ENCODE measurements at regions not wholly inside any gene's neighbourhood (a gene's known extent, or its start where the extent isn't known, plus 50 kb on each side); places are given as distances from the start of the nearest gene placed in this dataset.

DNA sequence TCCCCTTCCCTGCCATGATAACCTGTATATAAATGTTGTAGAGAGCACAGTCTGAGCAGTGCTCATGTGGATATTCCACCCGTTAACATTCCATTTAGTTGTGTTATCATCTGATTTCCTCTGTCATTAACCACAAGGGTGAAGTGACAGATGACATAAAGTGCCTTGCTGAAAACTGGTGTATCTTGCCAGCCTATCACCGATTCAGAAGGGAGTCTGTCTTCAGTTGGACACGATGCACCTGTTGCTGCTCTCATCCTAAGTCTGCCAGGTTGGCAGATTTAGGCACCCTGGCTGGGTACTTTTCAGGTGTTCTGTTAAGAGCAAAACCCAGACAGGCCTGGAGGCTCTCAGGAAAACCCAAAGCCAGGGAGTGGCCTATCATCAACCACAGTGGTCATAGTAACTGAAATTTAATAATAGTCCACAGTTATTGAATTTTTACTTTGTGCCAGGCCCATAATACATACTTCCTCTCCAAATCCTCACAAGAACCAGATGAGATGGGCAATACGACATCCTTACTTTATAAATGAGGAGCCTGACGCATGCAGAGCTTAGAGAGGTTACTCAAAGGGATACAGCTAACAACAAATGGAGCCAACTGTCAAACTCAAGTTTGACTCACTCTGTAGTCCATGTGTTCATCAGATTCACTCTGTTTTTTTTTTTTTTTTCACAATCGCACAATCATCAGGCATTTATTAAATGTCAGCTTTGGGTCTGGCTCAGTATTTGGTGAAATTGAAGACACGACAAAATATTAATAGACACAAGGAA lies 100.7 kb upstream of the SPRY4 start:
- Histone ChIP-seq H3K36me3 (ENCODE audit: low read depth) (no peaks in the 10 kb centered on the region), H3K9me3 (ENCODE audit: severe bottlenecking) (no peaks in the 10 kb centered on the region), H3K27me3 (ENCODE audit: insufficient read depth, poor library complexity, severe bottlenecking) (no peaks in the 10 kb centered on the region), H3K27ac (ENCODE audit: poor library complexity, severe bottlenecking) (no peak overlapping the region), H3K4me1 (ENCODE audit: insufficient read depth, poor library complexity, severe bottlenecking) (peaks cover 16% of the 10 kb centered on the region), H3K4me3 (ENCODE audit: severe bottlenecking) (no peak overlapping the region)
- DNase-seq (ENCODE audit: low spot score) = no peak
- no peak for ATAC-seq (ENCODE audit: low read depth)
- TF ChIP-seq CTCF (IDR thresholded peaks at IDR 0.05; ENCODE audit: poor library complexity, severe bottlenecking) = no peak

DNA sequence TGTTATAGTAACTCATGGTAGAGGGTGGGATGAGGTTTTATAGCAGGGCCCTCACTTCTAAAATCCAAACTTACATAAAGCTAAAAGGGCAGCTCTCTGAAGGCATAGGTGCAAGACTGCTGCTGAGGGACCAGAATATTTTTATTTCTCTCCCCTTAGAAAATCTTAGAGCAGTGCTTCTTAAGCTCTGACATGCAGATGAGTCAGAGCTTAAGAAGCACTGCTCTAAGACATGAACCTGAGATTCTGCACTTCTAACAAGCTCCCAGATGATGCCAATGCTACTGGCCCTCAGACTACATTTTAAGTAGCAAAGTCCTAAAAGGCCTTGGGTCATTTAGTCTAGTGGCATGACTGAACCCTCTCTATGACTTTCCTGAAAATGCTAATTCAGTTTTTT lies 97.6 kb upstream of the SPRY4 start:
- no peak for TF ChIP-seq CTCF (IDR thresholded peaks at IDR 0.05; ENCODE audit: poor library complexity, severe bottlenecking)
- Histone ChIP-seq H3K4me1 (ENCODE audit: insufficient read depth, poor library complexity, severe bottlenecking) (peaks cover 16% of the 10 kb centered on the region), H3K4me3 (ENCODE audit: severe bottlenecking) (no peak overlapping the region), H3K27me3 (ENCODE audit: insufficient read depth, poor library complexity, severe bottlenecking) (no peaks in the 10 kb centered on the region), H3K27ac (ENCODE audit: poor library complexity, severe bottlenecking) (no peak overlapping the region), H3K9me3 (ENCODE audit: severe bottlenecking) (no peaks in the 10 kb centered on the region), H3K36me3 (ENCODE audit: low read depth) (no peaks in the 10 kb centered on the region)
- peak; percentile 89 for ATAC-seq (ENCODE audit: low read depth)
- no peak for DNase-seq (ENCODE audit: low spot score)

- H3K27me3 ChIP-seq (ENCODE audit: insufficient read depth, poor library complexity, severe bottlenecking) = no peaks in the 10 kb centered on the region
- DNase-seq (ENCODE audit: low spot score) (no peak), ATAC-seq (ENCODE audit: low read depth) (peak; percentile 22; the same call in 1 of the 3 replicates)
- peaks cover 16% of the 10 kb centered on the region for H3K4me1 ChIP-seq (ENCODE audit: insufficient read depth, poor library complexity, severe bottlenecking)
- no peak overlapping the region for H3K27ac ChIP-seq (ENCODE audit: poor library complexity, severe bottlenecking)
- H3K36me3 ChIP-seq (ENCODE audit: low read depth) = no peaks in the 10 kb centered on the region
- no peak overlapping the region for H3K4me3 ChIP-seq (ENCODE audit: severe bottlenecking)
- H3K9me3 ChIP-seq (ENCODE audit: severe bottlenecking) = no peaks in the 10 kb centered on the region
- no peak for TF ChIP-seq CTCF (IDR thresholded peaks at IDR 0.05; ENCODE audit: poor library complexity, severe bottlenecking)
These were observed 97.0 kb upstream of the SPRY4 start for GRCh38 chr5:142421621-142422397.

- Histone ChIP-seq H3K4me1 (ENCODE audit: insufficient read depth, poor library complexity, severe bottlenecking) (peaks cover 16% of the 10 kb centered on the region), H3K27ac (ENCODE audit: poor library complexity, severe bottlenecking) (no peak overlapping the region), H3K4me3 (ENCODE audit: severe bottlenecking) (no peak overlapping the region), H3K36me3 (ENCODE audit: low read depth) (no peaks in the 10 kb centered on the region), H3K9me3 (ENCODE audit: severe bottlenecking) (no peaks in the 10 kb centered on the region), H3K27me3 (ENCODE audit: insufficient read depth, poor library complexity, severe bottlenecking) (no peaks in the 10 kb centered on the region)
- no peak for DNase-seq (ENCODE audit: low spot score)
- TF ChIP-seq CTCF (IDR thresholded peaks at IDR 0.05; ENCODE audit: poor library complexity, severe bottlenecking) = no peak
- peak; percentile 45; the same call in 2 of the 3 replicates for ATAC-seq (ENCODE audit: low read depth)
These were observed 96.4 kb upstream of the SPRY4 start for GRCh38 chr5:142421228-142421617.
